ENCODE measurements at regions not wholly inside any gene's neighbourhood (a gene's known extent, or its start where the extent isn't known, plus 50 kb on each side); places are given as distances from the start of the nearest gene placed in this dataset.
"Not testable (repeated sequence)": the region's sequence is repeated elsewhere in the genome, so short reads cannot be mapped to it uniquely, and the experiment has no call there.

GRCh38 chr4:3952443-3953139 lies 186.4 kb downstream of the ADRA2C start:
- not testable (repeated sequence) for TF ChIP-seq CTCF (optimal IDR thresholded peaks at IDR 0.05 in 1 of 3, IDR thresholded peaks at IDR 0.05 in 1 of 3, conservative IDR thresholded peaks at IDR 0.05 in 1 of 3; ENCODE audit: extremely low read depth in 1 of 3, insufficient read depth in 2 of 3, low read length in 3 of 3); EZH2 (IDR thresholded peaks at IDR 0.05; ENCODE audit: low read length)
